Stromal cell of bone marrow (primary cell): ENCODE measurements at regions not wholly inside any gene's neighbourhood (a gene's known extent, or its start where the extent isn't known, plus 50 kb on each side); places are given as distances from the start of the nearest gene placed in this dataset.
A peak's percentile ranks its signal among the peaks of the same experiment; 100 is the strongest.
"Not testable (repeated sequence)": the region's sequence is repeated elsewhere in the genome, so short reads cannot be mapped to it uniquely, and the experiment has no call there.

Experiments
- DNase-seq: peaks from one replicate; pipeline ENCODE4 v3.0.0-alpha.2; 2012; ENCODE audit warnings: low read depth

GRCh38 chr2:187783446-187783845 lies 229.2 kb upstream of the TFPI start:
- DNase-seq, result peak; percentile 2

GRCh38 chr2:187784138-187784537 lies 229.9 kb upstream of the TFPI start:
- not testable (repeated sequence) for DNase-seq

- no peak for DNase-seq
Measured at GRCh38 chr2:187799601-187800000, 245.4 kb upstream of the TFPI start.

GRCh38 chr2:187803816-187804215 lies 249.6 kb upstream of the TFPI start:
- no peak for DNase-seq

- no peak for DNase-seq
Measured at GRCh38 chr2:187815113-187815512, 260.9 kb upstream of the TFPI start.

- DNase-seq, result no peak
Measured at GRCh38 chr2:187819624-187820023, 265.4 kb upstream of the TFPI start.

GRCh38 chr2:187825108-187825507 lies 270.9 kb upstream of the TFPI start:
- no peak for DNase-seq

GRCh38 chr2:187826023-187826422 lies 271.8 kb upstream of the TFPI start:
- no peak for DNase-seq

GRCh38 chr2:187834787-187835186 lies 280.6 kb upstream of the TFPI start:
- DNase-seq, result no peak

- no peak for DNase-seq
Measured at GRCh38 chr2:187838690-187839089, 284.5 kb upstream of the TFPI start.

GRCh38 chr2:187842315-187842714 lies 288.1 kb upstream of the TFPI start:
- no peak for DNase-seq

GRCh38 chr2:187842978-187843847 lies 289.0 kb upstream of the TFPI start:
- peak; percentile 39 for DNase-seq

- no peak for DNase-seq
Measured at GRCh38 chr2:187847245-187848208, 293.3 kb upstream of the TFPI start.

- no peak for DNase-seq
Measured at GRCh38 chr2:187851955-187852561, 297.8 kb upstream of the TFPI start.

- no peak for DNase-seq
Measured at GRCh38 chr2:187853381-187853791, 299.2 kb upstream of the TFPI start.

- DNase-seq, result no peak
Measured at GRCh38 chr2:187854801-187855200, 300.6 kb upstream of the TFPI start.

- no peak for DNase-seq
Measured at GRCh38 chr2:187855689-187856088, 301.5 kb upstream of the TFPI start.

- no peak for DNase-seq
Measured at GRCh38 chr2:187857826-187858225, 303.6 kb upstream of the TFPI start.

GRCh38 chr2:187862715-187863114 lies 308.5 kb upstream of the TFPI start:
- no peak for DNase-seq

- DNase-seq, result no peak
Measured at GRCh38 chr2:187865025-187865424, 310.8 kb upstream of the TFPI start.

- DNase-seq, result no peak
Measured at GRCh38 chr2:187867165-187867564, 312.9 kb upstream of the TFPI start.

GRCh38 chr2:187869195-187869594 lies 315.0 kb upstream of the TFPI start:
- no peak for DNase-seq
